GM10248 (cell line): ENCODE measurements at regions not wholly inside any gene's neighbourhood (a gene's known extent, or its start where the extent isn't known, plus 50 kb on each side); places are given as distances from the start of the nearest gene placed in this dataset.

Experiments used
- CTCF ChIA-PET: fragments of 300-600 bp; sonication (Branson Sonifier 250); formaldehyde crosslinking; extraction: SDS; loops from one replicate; lab custom pipeline; 2021; ENCODE audit warnings: antibody characterized with exemption; lab: Yijun Ruan, JAX
- POLR2A ChIA-PET: fragments of 350-650 bp; sonication (Branson Sonifier 250); formaldehyde crosslinking; extraction: SDS; loops from one replicate; lab custom pipeline; 2020; ENCODE audit warnings: antibody characterized with exemption; lab: Yijun Ruan, JAX
- DNase-seq: peaks from one replicate; pipeline ENCODE4 v3.0.0; 2012; ENCODE audit errors: extremely low spot score
- TF ChIP-seq, protein P1 (sequence below): IDR thresholded peaks from 2 replicates; pipeline ENCODE4 v1.5.1; 2012; ENCODE audit warnings: mild to moderate bottlenecking, low read depth; ENCODE audit errors: extremely low read depth, missing control alignments, control extremely low read depth

DNA sequence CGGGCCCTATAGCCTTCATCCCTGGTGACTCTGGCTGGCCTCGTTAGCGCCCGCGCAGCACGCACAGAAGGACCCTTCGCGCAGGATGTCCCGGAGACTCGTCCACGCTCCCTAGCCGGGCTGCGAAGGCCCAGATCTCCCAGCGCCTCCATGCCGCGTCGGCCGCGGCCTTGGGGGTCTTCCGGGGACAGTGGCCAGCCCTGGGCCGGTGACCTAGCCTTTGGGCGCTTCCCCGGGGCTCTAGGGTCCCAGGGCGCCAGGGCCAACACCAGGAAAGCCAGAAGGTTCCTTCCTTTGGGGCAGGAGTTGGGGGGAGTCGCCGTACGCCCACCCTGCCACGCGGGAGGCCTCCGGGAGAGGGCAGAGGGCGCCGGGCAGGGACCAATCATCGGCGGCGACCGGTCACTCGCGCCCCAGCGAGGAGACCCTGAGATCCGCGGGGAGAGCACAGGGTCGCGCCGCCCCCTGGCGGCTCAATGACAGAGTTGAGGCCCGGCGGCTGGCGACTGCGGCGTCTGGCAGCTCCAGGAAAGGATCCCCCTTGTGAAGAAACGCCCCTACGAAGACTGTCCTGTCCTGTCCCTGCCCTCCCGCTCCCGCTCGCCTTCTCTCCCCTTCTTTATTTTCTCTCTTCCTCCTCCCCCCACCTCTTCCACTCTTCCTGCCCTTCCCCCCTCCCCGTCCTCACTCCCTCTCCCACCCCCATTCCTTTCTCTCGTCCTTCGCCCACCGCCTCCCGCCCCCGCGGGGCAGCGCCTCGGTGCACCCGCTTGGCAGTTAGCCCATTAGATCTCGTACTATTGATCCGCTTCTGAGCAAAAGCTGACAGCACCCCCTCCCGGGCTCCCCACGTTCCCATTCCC, 62.3 kb upstream of the LBX1 start:
- ChIA-PET CTCF (interaction anchor here (0.7 to 6.0 kb wide), 13 partner anchors 9 to 280 kb away, joined by 3 to 51 read pairs (median 4); no protein-coding TSS in a partner anchor), POLR2A (no interaction called here)
- TF ChIP-seq, protein P1, sequence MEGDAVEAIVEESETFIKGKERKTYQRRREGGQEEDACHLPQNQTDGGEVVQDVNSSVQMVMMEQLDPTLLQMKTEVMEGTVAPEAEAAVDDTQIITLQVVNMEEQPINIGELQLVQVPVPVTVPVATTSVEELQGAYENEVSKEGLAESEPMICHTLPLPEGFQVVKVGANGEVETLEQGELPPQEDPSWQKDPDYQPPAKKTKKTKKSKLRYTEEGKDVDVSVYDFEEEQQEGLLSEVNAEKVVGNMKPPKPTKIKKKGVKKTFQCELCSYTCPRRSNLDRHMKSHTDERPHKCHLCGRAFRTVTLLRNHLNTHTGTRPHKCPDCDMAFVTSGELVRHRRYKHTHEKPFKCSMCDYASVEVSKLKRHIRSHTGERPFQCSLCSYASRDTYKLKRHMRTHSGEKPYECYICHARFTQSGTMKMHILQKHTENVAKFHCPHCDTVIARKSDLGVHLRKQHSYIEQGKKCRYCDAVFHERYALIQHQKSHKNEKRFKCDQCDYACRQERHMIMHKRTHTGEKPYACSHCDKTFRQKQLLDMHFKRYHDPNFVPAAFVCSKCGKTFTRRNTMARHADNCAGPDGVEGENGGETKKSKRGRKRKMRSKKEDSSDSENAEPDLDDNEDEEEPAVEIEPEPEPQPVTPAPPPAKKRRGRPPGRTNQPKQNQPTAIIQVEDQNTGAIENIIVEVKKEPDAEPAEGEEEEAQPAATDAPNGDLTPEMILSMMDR, result peak; percentile 51
- DNase-seq, result peak; percentile 78

DNA sequence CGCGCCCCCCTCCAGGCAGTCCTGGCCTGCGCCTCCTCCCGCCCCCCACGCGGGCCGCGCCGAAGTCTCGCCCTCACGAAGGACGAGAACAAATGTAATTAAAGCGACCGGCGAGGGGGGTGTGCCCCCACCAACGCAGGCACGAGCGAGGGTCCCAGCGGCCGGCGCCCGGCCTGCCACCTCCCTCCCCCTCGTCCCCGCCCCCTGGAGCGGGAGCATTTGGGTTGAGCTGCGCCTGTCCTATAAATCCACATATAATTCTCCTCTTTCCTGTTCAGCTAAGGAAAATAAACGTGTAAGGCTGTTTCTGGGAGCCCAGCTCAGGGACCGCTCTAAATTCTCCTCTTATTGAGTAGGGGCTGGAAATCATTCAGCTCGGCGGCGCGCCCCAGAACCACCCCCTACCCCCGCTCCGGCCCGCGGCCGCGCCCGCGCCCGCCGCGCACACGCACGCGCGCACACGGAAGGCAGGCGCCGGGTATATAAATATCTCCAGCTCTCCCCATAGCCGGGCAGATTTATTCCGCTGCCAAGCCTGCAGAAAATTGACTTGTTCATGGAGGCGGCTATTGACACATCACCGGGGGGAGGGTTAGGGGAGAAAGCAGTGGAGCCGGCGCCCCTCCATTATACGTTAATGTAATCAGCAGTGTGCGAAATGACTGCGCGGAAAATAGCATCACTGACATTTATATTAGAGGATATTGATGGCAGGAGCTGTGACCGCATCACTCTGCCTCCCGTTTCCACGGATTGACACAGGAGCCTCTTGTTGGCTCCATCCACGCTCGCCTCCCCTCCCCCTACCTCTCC, 61.6 kb upstream of the BTRC start:
- TF ChIP-seq, protein P1, result no peak
- DNase-seq, result no peak
- POLR2A ChIA-PET, result no interaction called here
- CTCF ChIA-PET, result interaction anchor here (0.7 to 6.0 kb wide), 14 partner anchors 10 to 279 kb away, joined by 3 to 51 read pairs (median 3); no protein-coding TSS in a partner anchor

DNA sequence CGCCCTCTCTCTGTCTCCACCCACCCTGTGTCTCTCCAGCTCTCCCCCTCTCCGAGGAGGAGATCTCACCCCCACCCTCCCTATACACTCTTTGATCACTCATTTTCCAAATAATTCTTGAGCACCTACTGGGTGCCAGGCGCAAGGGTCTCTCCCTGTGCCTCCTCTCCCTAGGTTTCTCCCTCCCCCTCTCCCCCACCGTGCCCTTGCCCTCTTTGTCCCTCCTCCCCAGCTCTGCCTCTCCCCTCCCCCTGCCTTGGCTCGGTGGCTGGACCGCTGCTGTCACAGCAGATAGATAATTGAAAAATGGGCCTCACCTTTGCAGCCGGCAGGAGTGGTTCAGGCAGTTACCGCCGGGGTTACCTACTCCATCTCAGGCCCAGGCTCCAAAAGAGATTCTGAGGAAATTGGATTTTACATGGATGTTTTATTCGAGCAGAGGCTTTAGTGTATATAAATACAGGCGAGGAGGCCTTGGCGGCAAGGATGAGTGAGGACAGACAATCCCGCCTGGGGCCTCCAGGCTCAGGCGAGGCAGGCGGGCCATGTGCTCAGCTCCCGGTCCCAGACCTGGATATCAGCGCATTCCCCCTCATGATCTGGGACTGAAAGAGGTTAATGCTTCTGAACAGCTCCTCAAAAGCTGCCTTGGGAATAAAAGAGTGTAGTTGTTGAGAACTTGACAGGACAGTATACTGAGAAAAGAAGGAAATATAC, 60.8 kb upstream of the BTRC start:
- ChIA-PET CTCF (interaction anchor here (0.9 to 6.0 kb wide), 9 partner anchors 14 to 278 kb away, joined by 3 to 51 read pairs (median 4); no protein-coding TSS in a partner anchor), POLR2A (no interaction called here)
- no peak for DNase-seq
- TF ChIP-seq, protein P1, result no peak

DNA sequence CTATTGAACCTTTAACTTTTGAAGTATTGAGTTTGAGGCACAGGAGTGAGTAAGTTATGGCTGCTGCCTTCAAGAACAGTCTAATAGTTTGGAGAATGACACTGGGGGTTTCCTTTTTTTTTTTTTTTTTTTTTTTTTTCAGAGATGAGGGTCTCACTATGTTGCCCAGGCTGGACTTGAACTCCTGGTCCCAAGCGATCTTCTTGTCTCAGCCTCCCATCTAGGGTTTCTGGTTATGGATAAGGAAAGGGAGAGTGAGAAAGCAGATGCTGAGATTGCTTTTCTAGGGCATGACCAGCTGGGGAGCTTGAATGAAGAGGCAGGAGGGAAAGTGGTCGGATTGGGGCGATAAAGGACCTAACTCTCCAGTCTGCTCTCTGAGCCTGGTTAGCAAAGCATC, 59.9 kb upstream of the BTRC start:
- ChIA-PET CTCF (interaction anchor here (1.3 kb wide), 1 partner anchor 15 kb away, joined by 3 read pairs; no protein-coding TSS in a partner anchor), POLR2A (no interaction called here)
- no peak for DNase-seq
- TF ChIP-seq, protein P1, result no peak

DNA sequence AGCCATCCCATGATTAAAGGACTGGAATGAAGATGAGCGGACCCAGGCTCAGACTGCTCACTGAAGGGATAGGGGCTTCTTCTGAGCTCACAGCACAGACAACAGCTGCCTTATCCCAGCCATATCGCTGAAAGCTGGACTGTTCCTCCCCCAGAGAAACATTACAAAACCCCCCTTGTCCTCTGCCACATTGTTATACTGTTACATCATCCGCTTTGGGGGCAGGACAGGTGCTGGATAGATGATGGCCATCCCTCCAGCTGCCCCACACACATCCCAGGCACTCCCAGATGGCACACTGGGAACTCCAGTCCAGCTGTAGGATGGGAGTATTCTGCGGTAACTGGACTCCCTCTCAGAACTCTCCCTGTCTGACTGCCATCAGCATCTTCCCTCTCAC, 58.7 kb upstream of the BTRC start:
- CTCF ChIA-PET, result interaction anchor here (1.3 to 6.5 kb wide), 3 partner anchors 8 to 84 kb away, joined by 3 to 44 read pairs (median 4); no protein-coding TSS in a partner anchor
- TF ChIP-seq, protein P1, result no peak
- POLR2A ChIA-PET, result no interaction called here
- DNase-seq, result no peak
